ENCODE measurements at regions not wholly inside any gene's neighbourhood (a gene's known extent, or its start where the extent isn't known, plus 50 kb on each side); places are given as distances from the start of the nearest gene placed in this dataset.

DNA sequence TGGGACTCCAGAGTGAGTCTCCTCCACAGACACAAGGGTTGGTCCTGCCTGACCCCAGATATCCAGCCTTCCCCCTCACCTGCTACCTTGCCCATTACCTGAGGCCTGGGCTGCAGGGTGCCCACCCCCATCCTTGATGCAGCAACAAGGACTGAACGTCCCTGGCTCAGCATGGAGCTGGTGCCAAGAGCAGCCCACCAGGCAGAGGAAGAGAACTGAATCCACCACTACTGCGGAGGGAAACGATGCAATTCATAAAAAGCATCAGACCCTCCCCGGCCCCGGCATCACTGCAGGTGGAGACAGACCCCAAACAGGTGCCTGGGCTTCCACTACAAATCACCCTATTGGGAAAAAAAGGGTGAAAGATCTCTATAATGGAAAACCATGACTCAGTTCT, 131.0 kb upstream of the TNRC6C start:
- Histone ChIP-seq H3K4me1 (ENCODE audit: control insufficient read depth in 1 of 2, insufficient read depth in 1 of 2, low read depth in 1 of 2, low read length in 1 of 2) (no peaks in the 10 kb centered on the region), H3K36me3 (no peaks in the 10 kb centered on the region), H3K27ac (no peak overlapping the region), H3K9me3 (no peaks in the 10 kb centered on the region), H3K27me3 (peaks cover 4% of the 10 kb centered on the region), H3K4me3 (ENCODE audit: low read depth in 1 of 2, low read length in 1 of 2) (no peak overlapping the region)
- TF ChIP-seq, protein P1, sequence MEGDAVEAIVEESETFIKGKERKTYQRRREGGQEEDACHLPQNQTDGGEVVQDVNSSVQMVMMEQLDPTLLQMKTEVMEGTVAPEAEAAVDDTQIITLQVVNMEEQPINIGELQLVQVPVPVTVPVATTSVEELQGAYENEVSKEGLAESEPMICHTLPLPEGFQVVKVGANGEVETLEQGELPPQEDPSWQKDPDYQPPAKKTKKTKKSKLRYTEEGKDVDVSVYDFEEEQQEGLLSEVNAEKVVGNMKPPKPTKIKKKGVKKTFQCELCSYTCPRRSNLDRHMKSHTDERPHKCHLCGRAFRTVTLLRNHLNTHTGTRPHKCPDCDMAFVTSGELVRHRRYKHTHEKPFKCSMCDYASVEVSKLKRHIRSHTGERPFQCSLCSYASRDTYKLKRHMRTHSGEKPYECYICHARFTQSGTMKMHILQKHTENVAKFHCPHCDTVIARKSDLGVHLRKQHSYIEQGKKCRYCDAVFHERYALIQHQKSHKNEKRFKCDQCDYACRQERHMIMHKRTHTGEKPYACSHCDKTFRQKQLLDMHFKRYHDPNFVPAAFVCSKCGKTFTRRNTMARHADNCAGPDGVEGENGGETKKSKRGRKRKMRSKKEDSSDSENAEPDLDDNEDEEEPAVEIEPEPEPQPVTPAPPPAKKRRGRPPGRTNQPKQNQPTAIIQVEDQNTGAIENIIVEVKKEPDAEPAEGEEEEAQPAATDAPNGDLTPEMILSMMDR (IDR thresholded peaks at IDR 0.05), result no peak

DNA sequence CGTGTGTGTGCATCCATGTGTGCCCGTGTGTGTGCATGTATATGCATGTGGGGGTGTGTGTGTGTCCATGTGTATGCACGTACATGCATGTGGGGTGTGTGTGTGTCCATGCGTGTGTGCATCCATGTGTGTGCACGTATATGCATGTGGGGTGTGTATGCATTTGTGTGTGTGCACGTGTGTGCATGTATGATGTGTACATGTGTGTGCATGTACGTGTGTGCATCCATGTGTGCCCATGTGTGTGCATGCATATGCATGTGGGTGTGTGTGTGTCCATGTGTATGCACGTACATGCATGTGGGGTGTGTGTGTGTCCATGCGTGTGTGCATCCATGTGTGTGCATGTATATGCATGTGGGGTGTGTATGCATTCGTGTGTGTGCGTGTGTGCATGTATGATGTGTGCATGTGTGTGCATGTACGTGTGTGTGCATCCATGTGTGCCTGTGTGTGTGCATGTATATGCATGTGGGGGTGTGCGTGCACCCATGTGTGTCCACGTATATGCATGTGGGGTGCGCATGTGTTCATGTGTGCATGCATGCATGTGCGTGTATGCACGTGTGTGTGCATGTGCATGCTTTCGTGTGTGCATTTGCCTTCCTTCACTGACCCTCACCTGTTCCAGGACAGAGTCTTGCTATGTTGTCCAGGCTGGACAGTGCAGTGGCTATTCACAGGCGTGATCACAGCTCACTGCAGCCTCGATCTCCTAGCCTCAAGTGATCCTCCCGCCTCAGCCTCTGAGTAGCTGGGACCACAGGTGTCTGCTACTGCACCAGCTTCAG, 129.6 kb upstream of the TNRC6C start:
- H3K36me3 ChIP-seq, result no peaks in the 10 kb centered on the region
- no peak overlapping the region for H3K4me3 ChIP-seq (ENCODE audit: low read depth in 1 of 2, low read length in 1 of 2)
- TF ChIP-seq, protein P1 (IDR thresholded peaks at IDR 0.05), result no peak
- H3K9me3 ChIP-seq, result no peaks in the 10 kb centered on the region
- no peaks in the 10 kb centered on the region for H3K4me1 ChIP-seq (ENCODE audit: control insufficient read depth in 1 of 2, insufficient read depth in 1 of 2, low read depth in 1 of 2, low read length in 1 of 2)
- H3K27ac ChIP-seq, result no peak overlapping the region
- H3K27me3 ChIP-seq, result peaks cover 11% of the 10 kb centered on the region

GRCh38 chr17:77829843-77830799, 128.4 kb upstream of the TNRC6C start:
- H3K36me3 ChIP-seq, result no peaks in the 10 kb centered on the region
- no peaks in the 10 kb centered on the region for H3K4me1 ChIP-seq (ENCODE audit: control insufficient read depth in 1 of 2, insufficient read depth in 1 of 2, low read depth in 1 of 2, low read length in 1 of 2)
- TF ChIP-seq, protein P1 (IDR thresholded peaks at IDR 0.05), result no peak
- H3K27ac ChIP-seq, result no peak overlapping the region
- no peak overlapping the region for H3K4me3 ChIP-seq (ENCODE audit: low read depth in 1 of 2, low read length in 1 of 2)
- peaks cover 22% of the 10 kb centered on the region for H3K27me3 ChIP-seq
- no peaks in the 10 kb centered on the region for H3K9me3 ChIP-seq

DNA sequence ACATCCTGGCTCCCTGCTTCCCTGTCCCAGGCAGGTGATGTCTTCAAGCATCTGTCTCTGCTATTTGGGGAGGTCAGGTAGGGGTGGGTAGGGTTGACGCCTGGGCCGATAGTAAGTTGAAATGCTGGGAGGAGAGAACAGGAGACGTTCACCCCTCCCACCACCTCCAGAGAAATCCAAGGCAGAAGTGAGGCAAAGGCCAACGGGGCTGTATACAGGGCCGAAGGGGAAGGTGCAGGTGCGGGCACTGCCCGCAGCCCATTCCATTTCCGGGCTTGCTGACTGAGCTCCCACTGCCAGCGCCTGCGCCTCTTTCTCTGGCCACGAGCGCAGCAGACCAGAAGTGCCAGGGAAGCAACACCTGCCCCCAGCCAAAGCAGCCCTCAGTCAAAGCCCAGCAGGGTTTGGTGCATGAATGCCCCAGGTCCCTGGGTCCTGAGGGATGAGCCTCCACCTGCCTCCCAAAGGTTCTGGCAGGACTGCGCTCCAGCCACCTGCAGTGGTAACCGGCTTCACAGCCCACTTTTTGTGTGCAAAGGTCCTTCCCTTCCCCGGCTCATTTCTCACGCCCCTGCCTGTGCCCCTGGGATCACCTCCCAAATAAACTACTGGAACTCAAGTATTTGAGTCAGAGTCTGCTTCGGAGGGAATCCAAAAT, 127.6 kb upstream of the TNRC6C start:
- TF ChIP-seq, protein P1 (IDR thresholded peaks at IDR 0.05), result no peak
- Histone ChIP-seq H3K9me3 (no peaks in the 10 kb centered on the region), H3K27ac (no peak overlapping the region), H3K4me1 (ENCODE audit: control insufficient read depth in 1 of 2, insufficient read depth in 1 of 2, low read depth in 1 of 2, low read length in 1 of 2) (no peaks in the 10 kb centered on the region), H3K36me3 (no peaks in the 10 kb centered on the region), H3K27me3 (peaks cover 23% of the 10 kb centered on the region), H3K4me3 (ENCODE audit: low read depth in 1 of 2, low read length in 1 of 2) (no peak overlapping the region)

GRCh38 chr17:77831474-77832179, 126.9 kb upstream of the TNRC6C start:
- H3K9me3 ChIP-seq, result no peaks in the 10 kb centered on the region
- H3K4me1 ChIP-seq (ENCODE audit: control insufficient read depth in 1 of 2, insufficient read depth in 1 of 2, low read depth in 1 of 2, low read length in 1 of 2), result no peaks in the 10 kb centered on the region
- H3K27ac ChIP-seq, result no peak overlapping the region
- H3K36me3 ChIP-seq, result no peaks in the 10 kb centered on the region
- TF ChIP-seq, protein P1 (IDR thresholded peaks at IDR 0.05), result no peak
- no peak overlapping the region for H3K4me3 ChIP-seq (ENCODE audit: low read depth in 1 of 2, low read length in 1 of 2)
- H3K27me3 ChIP-seq, result peaks cover 23% of the 10 kb centered on the region

Data from neutrophil (primary cell).